ENCODE measurements at regions not wholly inside any gene's neighbourhood (a gene's known extent, or its start where the extent isn't known, plus 50 kb on each side); places are given as distances from the start of the nearest gene placed in this dataset.

GRCh38 chr7:82624965-82625364 is 181.4 kb upstream of the CACNA2D1 start:
- H3K4me1 ChIP-seq, result no peaks in the 10 kb centered on the region
- no peaks in the 10 kb centered on the region for H3K9me3 ChIP-seq
- TF ChIP-seq, protein P1, sequence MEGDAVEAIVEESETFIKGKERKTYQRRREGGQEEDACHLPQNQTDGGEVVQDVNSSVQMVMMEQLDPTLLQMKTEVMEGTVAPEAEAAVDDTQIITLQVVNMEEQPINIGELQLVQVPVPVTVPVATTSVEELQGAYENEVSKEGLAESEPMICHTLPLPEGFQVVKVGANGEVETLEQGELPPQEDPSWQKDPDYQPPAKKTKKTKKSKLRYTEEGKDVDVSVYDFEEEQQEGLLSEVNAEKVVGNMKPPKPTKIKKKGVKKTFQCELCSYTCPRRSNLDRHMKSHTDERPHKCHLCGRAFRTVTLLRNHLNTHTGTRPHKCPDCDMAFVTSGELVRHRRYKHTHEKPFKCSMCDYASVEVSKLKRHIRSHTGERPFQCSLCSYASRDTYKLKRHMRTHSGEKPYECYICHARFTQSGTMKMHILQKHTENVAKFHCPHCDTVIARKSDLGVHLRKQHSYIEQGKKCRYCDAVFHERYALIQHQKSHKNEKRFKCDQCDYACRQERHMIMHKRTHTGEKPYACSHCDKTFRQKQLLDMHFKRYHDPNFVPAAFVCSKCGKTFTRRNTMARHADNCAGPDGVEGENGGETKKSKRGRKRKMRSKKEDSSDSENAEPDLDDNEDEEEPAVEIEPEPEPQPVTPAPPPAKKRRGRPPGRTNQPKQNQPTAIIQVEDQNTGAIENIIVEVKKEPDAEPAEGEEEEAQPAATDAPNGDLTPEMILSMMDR (IDR thresholded peaks at IDR 0.05), result no peak
- no peak overlapping the region for H3K4me3 ChIP-seq
- no peak overlapping the region for H3K27ac ChIP-seq
- no peaks in the 10 kb centered on the region for H3K36me3 ChIP-seq
- no peaks in the 10 kb centered on the region for H3K27me3 ChIP-seq
- intact Hi-C loops (cut with DNase I; ENCODE audit: low total_unique reads), result no loop called here
- no peak for DNase-seq

DNA sequence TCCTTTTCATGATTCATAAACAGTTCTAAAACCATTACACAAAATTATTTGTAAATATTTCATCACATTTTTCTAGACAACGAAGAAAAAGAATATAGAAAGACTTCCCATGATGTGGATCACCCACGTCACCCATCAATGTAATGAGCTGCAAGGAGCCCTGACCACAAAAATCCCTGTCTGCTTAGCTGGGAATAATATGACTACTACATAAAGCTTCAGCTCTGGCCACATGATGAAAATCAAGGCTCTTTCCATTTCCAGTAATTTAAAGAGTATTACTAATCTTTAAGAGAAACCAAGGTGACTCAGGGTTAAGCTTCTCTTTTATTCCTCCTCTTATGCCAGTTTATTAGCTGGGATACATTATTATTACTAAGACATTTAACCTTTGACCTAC is 180.8 kb upstream of the CACNA2D1 start:
- Histone ChIP-seq H3K27me3 (no peaks in the 10 kb centered on the region), H3K36me3 (no peaks in the 10 kb centered on the region), H3K9me3 (no peaks in the 10 kb centered on the region), H3K4me1 (no peaks in the 10 kb centered on the region), H3K27ac (no peak overlapping the region), H3K4me3 (no peak overlapping the region)
- TF ChIP-seq, protein P1 (IDR thresholded peaks at IDR 0.05), result no peak
- DNase-seq, result no peak
- intact Hi-C loops (cut with DNase I; ENCODE audit: low total_unique reads), result no loop called here

GRCh38 chr7:82623812-82624211 is 180.2 kb upstream of the CACNA2D1 start:
- TF ChIP-seq, protein P1 (IDR thresholded peaks at IDR 0.05), result no peak
- H3K4me1 ChIP-seq, result no peaks in the 10 kb centered on the region
- no peaks in the 10 kb centered on the region for H3K27me3 ChIP-seq
- no peaks in the 10 kb centered on the region for H3K9me3 ChIP-seq
- intact Hi-C loops (cut with DNase I; ENCODE audit: low total_unique reads), result no loop called here
- H3K36me3 ChIP-seq, result no peaks in the 10 kb centered on the region
- H3K4me3 ChIP-seq, result no peak overlapping the region
- H3K27ac ChIP-seq, result no peak overlapping the region
- DNase-seq, result no peak

- H3K4me3 ChIP-seq, result no peak overlapping the region
- no peak overlapping the region for H3K27ac ChIP-seq
- no peaks in the 10 kb centered on the region for H3K9me3 ChIP-seq
- TF ChIP-seq, protein P1 (IDR thresholded peaks at IDR 0.05), result no peak
- DNase-seq, result no peak
- no peaks in the 10 kb centered on the region for H3K4me1 ChIP-seq
- intact Hi-C loops (cut with DNase I; ENCODE audit: low total_unique reads), result no loop called here
- no peaks in the 10 kb centered on the region for H3K36me3 ChIP-seq
- no peaks in the 10 kb centered on the region for H3K27me3 ChIP-seq
These were observed 173.6 kb upstream of the CACNA2D1 start for GRCh38 chr7:82617156-82617555.

DNA sequence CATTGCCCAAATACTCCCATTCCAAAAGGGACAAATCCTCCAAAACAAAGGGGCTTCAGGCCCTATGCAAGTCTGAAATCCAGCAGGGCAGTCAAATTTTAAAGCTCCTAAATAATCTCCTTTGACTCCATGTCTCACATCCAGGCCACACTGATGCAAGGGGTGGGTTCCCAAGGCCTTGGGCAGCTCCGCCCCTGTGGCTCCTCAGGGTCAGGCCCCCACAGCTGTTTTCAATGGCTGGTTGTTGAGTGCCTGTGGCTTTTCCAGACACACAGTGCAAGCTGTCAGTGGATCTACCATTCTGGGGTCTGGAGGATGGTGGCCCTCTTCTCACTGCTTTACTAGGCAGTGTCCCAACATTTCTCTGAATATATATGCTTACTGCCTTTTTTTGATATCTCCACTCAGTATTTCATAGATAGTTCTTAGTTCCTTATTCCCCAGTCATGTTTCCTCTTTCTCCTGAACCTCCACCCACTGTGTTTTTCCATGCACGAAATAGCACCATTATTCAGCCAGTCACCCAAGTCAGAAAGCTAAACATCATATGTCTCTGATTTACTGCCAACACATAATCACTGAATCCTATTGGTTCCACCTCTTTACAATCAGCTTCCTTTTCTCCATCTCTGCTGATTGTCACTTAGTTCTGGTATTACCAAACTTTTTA is 172.6 kb upstream of the CACNA2D1 start:
- H3K36me3 ChIP-seq, result no peaks in the 10 kb centered on the region
- no peaks in the 10 kb centered on the region for H3K27me3 ChIP-seq
- H3K4me1 ChIP-seq, result no peaks in the 10 kb centered on the region
- intact Hi-C loops (cut with DNase I; ENCODE audit: low total_unique reads), result no loop called here
- no peak for DNase-seq
- H3K9me3 ChIP-seq, result no peaks in the 10 kb centered on the region
- H3K27ac ChIP-seq, result no peak overlapping the region
- no peak overlapping the region for H3K4me3 ChIP-seq
- TF ChIP-seq, protein P1 (IDR thresholded peaks at IDR 0.05), result no peak

DNA sequence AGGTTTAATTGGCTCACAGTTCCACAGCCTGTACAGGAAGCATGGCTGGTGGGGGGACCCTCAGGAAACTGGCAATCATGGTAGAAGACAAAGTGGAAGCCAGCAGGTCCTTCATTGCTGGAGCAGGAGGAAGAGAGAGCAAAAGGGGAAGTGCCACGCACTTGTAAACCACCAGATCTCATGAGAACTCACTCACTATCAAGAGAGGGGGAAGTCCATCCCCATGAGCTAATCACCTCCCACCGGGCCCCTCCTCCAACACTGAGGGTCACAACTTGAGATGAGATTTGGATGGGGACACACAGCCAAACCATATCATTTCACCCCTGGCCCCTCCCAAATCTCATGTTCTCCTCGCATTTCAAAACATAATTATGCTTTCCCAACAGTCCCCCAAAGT is 171.9 kb upstream of the CACNA2D1 start:
- DNase-seq, result no peak
- H3K27ac ChIP-seq, result no peak overlapping the region
- H3K4me3 ChIP-seq, result no peak overlapping the region
- intact Hi-C loops (cut with DNase I; ENCODE audit: low total_unique reads), result no loop called here
- H3K27me3 ChIP-seq, result no peaks in the 10 kb centered on the region
- TF ChIP-seq, protein P1 (IDR thresholded peaks at IDR 0.05), result no peak
- no peaks in the 10 kb centered on the region for H3K9me3 ChIP-seq
- no peaks in the 10 kb centered on the region for H3K4me1 ChIP-seq
- no peaks in the 10 kb centered on the region for H3K36me3 ChIP-seq

All from tibial artery (tissue), 4 donors.